DND-41 (cell line): ENCODE measurements at regions not wholly inside any gene's neighbourhood (a gene's known extent, or its start where the extent isn't known, plus 50 kb on each side); places are given as distances from the start of the nearest gene placed in this dataset.

Source experiments
- CTCF ChIP-seq: IDR thresholded peaks from 2 replicates; pipeline ENCODE4 v1.5.1; 2012; ENCODE audit warnings: borderline replicate concordance, low read length, moderate library complexity, mild to moderate bottlenecking; ENCODE audit not compliant: poor library complexity, severe bottlenecking; ENCODE audit errors: extremely low read depth
- EZH2 ChIP-seq: IDR thresholded peaks from 3 replicates; pipeline ENCODE4 v1.6.1; 2012; ENCODE audit warnings: borderline replicate concordance, low read depth, mild to moderate bottlenecking, moderate library complexity, low read length, inconsistent platforms; ENCODE audit not compliant: severe bottlenecking

- TF ChIP-seq CTCF, result no peak
- no peak for TF ChIP-seq EZH2
Measured at GRCh38 chr17:33593991-33594390, 300.9 kb upstream of the ASIC2 start.
